SJSA1 (cell line): ENCODE measurements at regions not wholly inside any gene's neighbourhood (a gene's known extent, or its start where the extent isn't known, plus 50 kb on each side); places are given as distances from the start of the nearest gene placed in this dataset.

Experiments used
- DNase-seq, 2 experiments: peaks; one replicate each; pipeline ENCODE4 v3.0.0-alpha.2; 2015 to 2020; ENCODE audit warnings: low spot score in 2 of 2, low read depth in 1 of 2
- H3K27ac ChIP-seq: fragments of 250-450 bp; sonication (Bioruptor Pico); 2 replicates; pipeline ENCODE4 v1.5.1; 2020; ENCODE audit warnings: mild to moderate bottlenecking, moderate library complexity
- H3K27me3 ChIP-seq: fragments of 250-450 bp; sonication (Bioruptor Pico); replicated peaks from 2 replicates; pipeline ENCODE4 v1.5.1; 2020; ENCODE audit warnings: mild to moderate bottlenecking, moderate library complexity
- H3K36me3 ChIP-seq: fragments of 250-450 bp; sonication (Bioruptor Pico); 2 replicates; pipeline ENCODE4 v1.5.1; 2020; ENCODE audit warnings: mild to moderate bottlenecking
- H3K4me1 ChIP-seq: fragments of 250-450 bp; sonication (Bioruptor Pico); replicated peaks from 2 replicates; pipeline ENCODE4 v1.6.1; 2021; ENCODE audit warnings: mild to moderate bottlenecking
- H3K4me3 ChIP-seq: fragments of 250-450 bp; sonication (Bioruptor Pico); 2 replicates; pipeline ENCODE4 v1.5.1; 2020; ENCODE audit warnings: mild to moderate bottlenecking
- H3K9me3 ChIP-seq: fragments of 250-450 bp; sonication (Bioruptor Pico); replicated peaks from 2 replicates; pipeline ENCODE4 v1.5.1; 2020; ENCODE audit warnings: mild to moderate bottlenecking

- Histone ChIP-seq H3K36me3 (no peaks in the 10 kb centered on the region), H3K9me3 (no peaks in the 10 kb centered on the region), H3K27ac (no peak overlapping the region), H3K4me3 (no peak overlapping the region), H3K4me1 (no peaks in the 10 kb centered on the region; the same call in 1 of the 2 replicates), H3K27me3 (no peaks in the 10 kb centered on the region)
- no peak for DNase-seq
Measured at GRCh38 chr6:81859884-81860283, 107.4 kb upstream of the TENT5A start.

GRCh38 chr6:81857812-81858211, 105.3 kb upstream of the TENT5A start:
- Histone ChIP-seq H3K4me3 (no peak overlapping the region), H3K27ac (no peak overlapping the region), H3K4me1 (no peaks in the 10 kb centered on the region), H3K27me3 (no peaks in the 10 kb centered on the region), H3K36me3 (no peaks in the 10 kb centered on the region), H3K9me3 (no peaks in the 10 kb centered on the region)
- no peak for DNase-seq

- Histone ChIP-seq H3K4me1 (no peaks in the 10 kb centered on the region), H3K4me3 (no peak overlapping the region), H3K27ac (no peak overlapping the region), H3K9me3 (no peaks in the 10 kb centered on the region), H3K27me3 (no peaks in the 10 kb centered on the region), H3K36me3 (no peaks in the 10 kb centered on the region)
- DNase-seq, result no peak
Measured at GRCh38 chr6:81856872-81857271, 104.4 kb upstream of the TENT5A start.

GRCh38 chr6:81854474-81854873, 102.0 kb upstream of the TENT5A start:
- no peaks in the 10 kb centered on the region for H3K36me3 ChIP-seq
- H3K27me3 ChIP-seq, result no peaks in the 10 kb centered on the region
- no peak overlapping the region for H3K4me3 ChIP-seq
- no peak overlapping the region for H3K27ac ChIP-seq
- DNase-seq, result no peak
- no peaks in the 10 kb centered on the region for H3K9me3 ChIP-seq
- H3K4me1 ChIP-seq, result no peaks in the 10 kb centered on the region

- Histone ChIP-seq H3K4me3 (no peak overlapping the region), H3K27ac (no peak overlapping the region), H3K4me1 (no peaks in the 10 kb centered on the region), H3K9me3 (no peaks in the 10 kb centered on the region), H3K27me3 (no peaks in the 10 kb centered on the region), H3K36me3 (no peaks in the 10 kb centered on the region)
- DNase-seq, result no peak
Measured at GRCh38 chr6:81853975-81854374, 101.5 kb upstream of the TENT5A start.

GRCh38 chr6:81849248-81849647, 96.8 kb upstream of the TENT5A start:
- Histone ChIP-seq H3K4me1 (no peaks in the 10 kb centered on the region), H3K27me3 (no peaks in the 10 kb centered on the region), H3K4me3 (no peak overlapping the region), H3K27ac (no peak overlapping the region), H3K36me3 (no peaks in the 10 kb centered on the region), H3K9me3 (no peaks in the 10 kb centered on the region)
- DNase-seq, result no peak

GRCh38 chr6:81847866-81848265, 95.4 kb upstream of the TENT5A start:
- H3K27ac ChIP-seq, result no peak overlapping the region
- no peaks in the 10 kb centered on the region for H3K27me3 ChIP-seq
- no peaks in the 10 kb centered on the region for H3K9me3 ChIP-seq
- no peak overlapping the region for H3K4me3 ChIP-seq
- no peak for DNase-seq
- H3K36me3 ChIP-seq, result no peaks in the 10 kb centered on the region
- H3K4me1 ChIP-seq, result no peaks in the 10 kb centered on the region

- no peak overlapping the region for H3K4me3 ChIP-seq
- H3K27ac ChIP-seq, result no peak overlapping the region
- no peaks in the 10 kb centered on the region for H3K36me3 ChIP-seq
- no peak for DNase-seq
- H3K9me3 ChIP-seq, result no peaks in the 10 kb centered on the region
- H3K27me3 ChIP-seq, result no peaks in the 10 kb centered on the region
- no peaks in the 10 kb centered on the region for H3K4me1 ChIP-seq
Measured at GRCh38 chr6:81844686-81845085, 92.2 kb upstream of the TENT5A start.

GRCh38 chr6:81843302-81843701, 90.8 kb upstream of the TENT5A start:
- no peaks in the 10 kb centered on the region for H3K27me3 ChIP-seq

GRCh38 chr6:81842254-81842653, 89.8 kb upstream of the TENT5A start:
- Histone ChIP-seq H3K36me3 (no peaks in the 10 kb centered on the region), H3K9me3 (no peaks in the 10 kb centered on the region), H3K27me3 (no peaks in the 10 kb centered on the region), H3K27ac (no peak overlapping the region), H3K4me1 (no peaks in the 10 kb centered on the region), H3K4me3 (no peak overlapping the region)
- no peak for DNase-seq

More at GRCh38 chr6:81843302-81843701, 90.8 kb upstream of the TENT5A start:
- no peak overlapping the region for H3K4me3 ChIP-seq
- H3K4me1 ChIP-seq, result no peaks in the 10 kb centered on the region
- no peaks in the 10 kb centered on the region for H3K9me3 ChIP-seq
- no peak for DNase-seq
- no peaks in the 10 kb centered on the region for H3K36me3 ChIP-seq
- no peak overlapping the region for H3K27ac ChIP-seq

GRCh38 chr6:81838724-81839426, 86.4 kb upstream of the TENT5A start:
- no peak for DNase-seq
- Histone ChIP-seq H3K4me3 (no peak overlapping the region), H3K9me3 (no peaks in the 10 kb centered on the region), H3K27me3 (no peaks in the 10 kb centered on the region), H3K36me3 (no peaks in the 10 kb centered on the region), H3K4me1 (peaks cover 11% of the 10 kb centered on the region), H3K27ac (no peak overlapping the region)

GRCh38 chr6:81838031-81838430, 85.5 kb upstream of the TENT5A start:
- no peak for DNase-seq
- no peaks in the 10 kb centered on the region for H3K9me3 ChIP-seq
- peaks cover 16% of the 10 kb centered on the region for H3K4me1 ChIP-seq

GRCh38 chr6:81834141-81834681, 81.7 kb upstream of the TENT5A start:
- peak overlapping the region; percentile 70 for H3K27ac ChIP-seq
- H3K27me3 ChIP-seq, result no peaks in the 10 kb centered on the region
- no peak overlapping the region for H3K4me3 ChIP-seq
- no peaks in the 10 kb centered on the region for H3K9me3 ChIP-seq
- H3K4me1 ChIP-seq, result peaks cover 16% of the 10 kb centered on the region
- peak; percentile 72 to 87 for DNase-seq
- H3K36me3 ChIP-seq, result no peaks in the 10 kb centered on the region

More at GRCh38 chr6:81838031-81838430, 85.5 kb upstream of the TENT5A start:
- H3K27ac ChIP-seq, result no peak overlapping the region
- no peaks in the 10 kb centered on the region for H3K36me3 ChIP-seq
- H3K4me3 ChIP-seq, result no peak overlapping the region
- no peaks in the 10 kb centered on the region for H3K27me3 ChIP-seq

- H3K9me3 ChIP-seq, result no peaks in the 10 kb centered on the region
- H3K27ac ChIP-seq, result no peak overlapping the region
- no peaks in the 10 kb centered on the region for H3K36me3 ChIP-seq
- DNase-seq, result no peak
- no peak overlapping the region for H3K4me3 ChIP-seq
- peaks cover 16% of the 10 kb centered on the region for H3K4me1 ChIP-seq
- H3K27me3 ChIP-seq, result no peaks in the 10 kb centered on the region
Measured at GRCh38 chr6:81832304-81832703, 79.8 kb upstream of the TENT5A start.

- Histone ChIP-seq H3K27ac (no peak overlapping the region), H3K9me3 (no peaks in the 10 kb centered on the region), H3K36me3 (no peaks in the 10 kb centered on the region), H3K4me1 (peaks cover 16% of the 10 kb centered on the region), H3K4me3 (no peak overlapping the region), H3K27me3 (no peaks in the 10 kb centered on the region)
- DNase-seq, result no peak
Measured at GRCh38 chr6:81831274-81831673, 78.8 kb upstream of the TENT5A start.
